ENCODE measurements at regions not wholly inside any gene's neighbourhood (a gene's known extent, or its start where the extent isn't known, plus 50 kb on each side); places are given as distances from the start of the nearest gene placed in this dataset.

DNA sequence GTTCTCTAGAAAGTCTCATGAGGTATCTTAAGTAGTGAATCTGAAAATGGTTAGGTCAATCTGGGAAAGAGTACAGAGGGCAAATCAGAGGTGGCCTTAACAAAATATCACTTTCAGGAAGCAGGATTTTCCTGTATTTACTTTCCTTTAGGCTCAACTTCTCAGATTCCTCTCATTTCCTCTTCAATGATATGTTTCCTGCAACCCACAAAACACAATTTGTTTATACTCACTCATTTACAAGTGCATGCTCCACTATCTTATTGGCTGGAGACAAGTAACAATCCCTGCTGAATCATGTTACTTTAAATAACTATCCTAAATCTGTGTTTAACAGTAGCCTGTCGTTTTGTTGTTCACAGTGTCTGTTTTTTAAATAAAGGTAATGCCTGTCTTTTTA lies 228.1 kb downstream of the DSC3 start:
- TF ChIP-seq, protein P1, sequence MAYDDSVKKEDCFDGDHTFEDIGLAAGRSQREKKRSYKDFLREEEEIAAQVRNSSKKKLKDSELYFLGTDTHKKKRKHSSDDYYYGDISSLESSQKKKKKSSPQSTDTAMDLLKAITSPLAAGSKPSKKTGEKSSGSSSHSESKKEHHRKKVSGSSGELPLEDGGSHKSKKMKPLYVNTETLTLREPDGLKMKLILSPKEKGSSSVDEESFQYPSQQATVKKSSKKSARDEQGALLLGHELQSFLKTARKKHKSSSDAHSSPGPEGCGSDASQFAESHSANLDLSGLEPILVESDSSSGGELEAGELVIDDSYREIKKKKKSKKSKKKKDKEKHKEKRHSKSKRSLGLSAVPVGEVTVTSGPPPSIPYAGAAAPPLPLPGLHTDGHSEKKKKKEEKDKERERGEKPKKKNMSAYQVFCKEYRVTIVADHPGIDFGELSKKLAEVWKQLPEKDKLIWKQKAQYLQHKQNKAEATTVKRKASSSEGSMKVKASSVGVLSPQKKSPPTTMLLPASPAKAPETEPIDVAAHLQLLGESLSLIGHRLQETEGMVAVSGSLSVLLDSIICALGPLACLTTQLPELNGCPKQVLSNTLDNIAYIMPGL (CRISPR knock-in tag; IDR thresholded peaks at IDR 0.05; ENCODE audit: borderline replicate concordance), result no peak
- TF ChIP-seq CHD2 (IDR thresholded peaks at IDR 0.05; ENCODE audit: low read length, partially characterized antibody) (no peak), POLR2A (IDR thresholded peaks at IDR 0.05; ENCODE audit: low read length) (no peak), NPAS2 (CRISPR knock-in tag; IDR thresholded peaks at IDR 0.05; ENCODE audit: borderline replicate concordance) (no peak), NFE2L2 (conservative IDR thresholded peaks at IDR 0.05; ENCODE audit: low read length) (no peak)
- TF ChIP-seq, protein P2, sequence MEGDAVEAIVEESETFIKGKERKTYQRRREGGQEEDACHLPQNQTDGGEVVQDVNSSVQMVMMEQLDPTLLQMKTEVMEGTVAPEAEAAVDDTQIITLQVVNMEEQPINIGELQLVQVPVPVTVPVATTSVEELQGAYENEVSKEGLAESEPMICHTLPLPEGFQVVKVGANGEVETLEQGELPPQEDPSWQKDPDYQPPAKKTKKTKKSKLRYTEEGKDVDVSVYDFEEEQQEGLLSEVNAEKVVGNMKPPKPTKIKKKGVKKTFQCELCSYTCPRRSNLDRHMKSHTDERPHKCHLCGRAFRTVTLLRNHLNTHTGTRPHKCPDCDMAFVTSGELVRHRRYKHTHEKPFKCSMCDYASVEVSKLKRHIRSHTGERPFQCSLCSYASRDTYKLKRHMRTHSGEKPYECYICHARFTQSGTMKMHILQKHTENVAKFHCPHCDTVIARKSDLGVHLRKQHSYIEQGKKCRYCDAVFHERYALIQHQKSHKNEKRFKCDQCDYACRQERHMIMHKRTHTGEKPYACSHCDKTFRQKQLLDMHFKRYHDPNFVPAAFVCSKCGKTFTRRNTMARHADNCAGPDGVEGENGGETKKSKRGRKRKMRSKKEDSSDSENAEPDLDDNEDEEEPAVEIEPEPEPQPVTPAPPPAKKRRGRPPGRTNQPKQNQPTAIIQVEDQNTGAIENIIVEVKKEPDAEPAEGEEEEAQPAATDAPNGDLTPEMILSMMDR (IDR thresholded peaks at IDR 0.05), result no peak
- TF ChIP-seq, protein P3, sequence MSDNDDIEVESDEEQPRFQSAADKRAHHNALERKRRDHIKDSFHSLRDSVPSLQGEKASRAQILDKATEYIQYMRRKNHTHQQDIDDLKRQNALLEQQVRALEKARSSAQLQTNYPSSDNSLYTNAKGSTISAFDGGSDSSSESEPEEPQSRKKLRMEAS (IDR thresholded peaks at IDR 0.05), result no peak
